ENCODE measurements at regions not wholly inside any gene's neighbourhood (a gene's known extent, or its start where the extent isn't known, plus 50 kb on each side); places are given as distances from the start of the nearest gene placed in this dataset.

- Histone ChIP-seq H3K36me3 (no peaks in the 10 kb centered on the region), H3K9me3 (no peaks in the 10 kb centered on the region), H3K27me3 (no peaks in the 10 kb centered on the region), H3K27ac (no peak overlapping the region), H3K4me1 (peaks cover 0 to 38% of the 10 kb centered on the region in 2 donors), H3K4me3 (no peak overlapping the region)
- intact Hi-C loops (cut with DNase I): no loop called here
- DNase-seq (no peak), ATAC-seq (no peak)
- no peak for TF ChIP-seq CTCF (IDR thresholded peaks at IDR 0.05)
Measured at GRCh38 chr1:234835239-234835638, 225.3 kb upstream of the IRF2BP2 start.

GRCh38 chr1:234833646-234834045, 223.7 kb upstream of the IRF2BP2 start:
- no peaks in the 10 kb centered on the region for H3K9me3 ChIP-seq
- H3K27ac ChIP-seq: no peak overlapping the region
- ATAC-seq (no peak), DNase-seq (no peak)
- intact Hi-C loops (cut with DNase I): no loop called here
- no peaks in the 10 kb centered on the region for H3K36me3 ChIP-seq
- no peaks in the 10 kb centered on the region for H3K27me3 ChIP-seq
- TF ChIP-seq CTCF (IDR thresholded peaks at IDR 0.05): no peak
- peaks cover 0 to 23% of the 10 kb centered on the region in 2 donors for H3K4me1 ChIP-seq
- no peak overlapping the region for H3K4me3 ChIP-seq

- no peak for TF ChIP-seq CTCF (IDR thresholded peaks at IDR 0.05)
- Histone ChIP-seq H3K9me3 (no peaks in the 10 kb centered on the region), H3K27me3 (no peaks in the 10 kb centered on the region), H3K27ac (no peak overlapping the region), H3K4me3 (no peak overlapping the region), H3K36me3 (no peaks in the 10 kb centered on the region), H3K4me1 (peaks cover 0 to 18% of the 10 kb centered on the region in 2 donors)
- intact Hi-C loops (cut with DNase I): no loop called here
- DNase-seq (no peak), ATAC-seq (no peak)
Measured at GRCh38 chr1:234833118-234833517, 223.1 kb upstream of the IRF2BP2 start.

DNA sequence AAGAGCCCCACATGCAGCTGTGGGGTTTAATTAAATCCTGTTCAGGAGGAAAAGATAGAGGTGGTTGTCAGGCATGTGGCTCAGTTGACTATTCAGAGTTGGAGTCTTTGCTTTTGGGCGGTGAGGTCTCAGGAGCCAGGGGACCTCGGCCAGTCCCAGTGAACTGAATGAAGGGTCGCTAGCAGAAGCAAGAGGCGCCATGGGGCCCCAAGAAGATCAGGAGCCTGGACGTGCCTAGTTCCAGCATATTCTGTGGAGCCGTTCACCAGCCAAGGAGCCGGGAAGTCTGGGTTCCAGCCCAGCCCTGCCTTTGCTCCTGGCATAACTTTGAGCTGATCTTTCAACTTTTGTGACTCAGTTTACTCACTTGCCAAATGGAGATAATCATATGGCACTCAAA, 217.7 kb upstream of the IRF2BP2 start:
- no peaks in the 10 kb centered on the region for H3K36me3 ChIP-seq
- DNase-seq (no peak), ATAC-seq (no peak)
- no peak overlapping the region for H3K4me3 ChIP-seq
- H3K9me3 ChIP-seq: no peaks in the 10 kb centered on the region
- no peaks in the 10 kb centered on the region for H3K4me1 ChIP-seq
- intact Hi-C loops (cut with DNase I): no loop called here
- H3K27ac ChIP-seq: no peak overlapping the region
- no peaks in the 10 kb centered on the region for H3K27me3 ChIP-seq
- TF ChIP-seq CTCF (IDR thresholded peaks at IDR 0.05): no peak

GRCh38 chr1:234827181-234827580, 217.2 kb upstream of the IRF2BP2 start:
- Histone ChIP-seq H3K9me3 (no peaks in the 10 kb centered on the region), H3K27me3 (no peaks in the 10 kb centered on the region), H3K36me3 (no peaks in the 10 kb centered on the region), H3K4me3 (no peak overlapping the region), H3K4me1 (no peaks in the 10 kb centered on the region), H3K27ac (no peak overlapping the region)
- intact Hi-C loops (cut with DNase I): no loop called here
- ATAC-seq (no peak), DNase-seq (no peak)
- TF ChIP-seq CTCF (IDR thresholded peaks at IDR 0.05): no peak
